ENCODE measurements at regions not wholly inside any gene's neighbourhood (a gene's known extent, or its start where the extent isn't known, plus 50 kb on each side); places are given as distances from the start of the nearest gene placed in this dataset.
"Not testable (repeated sequence)": the region's sequence is repeated elsewhere in the genome, so short reads cannot be mapped to it uniquely, and the experiment has no call there.

DNA sequence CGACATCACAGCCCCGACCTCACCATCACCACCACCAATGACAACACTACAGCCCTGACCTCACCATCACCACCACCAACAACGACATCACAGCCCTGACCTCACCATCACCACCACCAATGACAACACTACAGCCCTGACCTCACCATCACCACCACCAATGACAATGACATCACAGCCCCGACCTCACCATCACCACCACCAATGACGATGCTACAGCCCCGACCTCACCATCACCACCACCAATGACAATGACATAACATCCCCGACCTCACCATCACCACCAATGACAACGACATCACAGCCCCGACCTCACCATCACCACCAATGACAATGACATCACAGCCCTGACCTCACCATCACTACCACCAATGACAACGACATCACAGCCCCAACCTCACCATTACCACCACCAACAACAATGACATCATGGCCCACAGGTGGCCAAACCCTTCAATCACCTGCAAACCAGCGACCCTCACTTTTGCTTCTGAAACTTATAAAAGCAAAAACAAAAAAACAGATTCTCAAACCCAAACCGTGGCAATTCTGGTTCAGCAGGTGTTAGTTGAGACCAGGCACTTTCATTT, 70.7 kb upstream of the TMEM18 start:
- intact Hi-C loops (cut with DNase I; ENCODE audit: low total_unique reads), result no loop called here
- TF ChIP-seq, protein P1, sequence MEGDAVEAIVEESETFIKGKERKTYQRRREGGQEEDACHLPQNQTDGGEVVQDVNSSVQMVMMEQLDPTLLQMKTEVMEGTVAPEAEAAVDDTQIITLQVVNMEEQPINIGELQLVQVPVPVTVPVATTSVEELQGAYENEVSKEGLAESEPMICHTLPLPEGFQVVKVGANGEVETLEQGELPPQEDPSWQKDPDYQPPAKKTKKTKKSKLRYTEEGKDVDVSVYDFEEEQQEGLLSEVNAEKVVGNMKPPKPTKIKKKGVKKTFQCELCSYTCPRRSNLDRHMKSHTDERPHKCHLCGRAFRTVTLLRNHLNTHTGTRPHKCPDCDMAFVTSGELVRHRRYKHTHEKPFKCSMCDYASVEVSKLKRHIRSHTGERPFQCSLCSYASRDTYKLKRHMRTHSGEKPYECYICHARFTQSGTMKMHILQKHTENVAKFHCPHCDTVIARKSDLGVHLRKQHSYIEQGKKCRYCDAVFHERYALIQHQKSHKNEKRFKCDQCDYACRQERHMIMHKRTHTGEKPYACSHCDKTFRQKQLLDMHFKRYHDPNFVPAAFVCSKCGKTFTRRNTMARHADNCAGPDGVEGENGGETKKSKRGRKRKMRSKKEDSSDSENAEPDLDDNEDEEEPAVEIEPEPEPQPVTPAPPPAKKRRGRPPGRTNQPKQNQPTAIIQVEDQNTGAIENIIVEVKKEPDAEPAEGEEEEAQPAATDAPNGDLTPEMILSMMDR (IDR thresholded peaks at IDR 0.05), result no peak

DNA sequence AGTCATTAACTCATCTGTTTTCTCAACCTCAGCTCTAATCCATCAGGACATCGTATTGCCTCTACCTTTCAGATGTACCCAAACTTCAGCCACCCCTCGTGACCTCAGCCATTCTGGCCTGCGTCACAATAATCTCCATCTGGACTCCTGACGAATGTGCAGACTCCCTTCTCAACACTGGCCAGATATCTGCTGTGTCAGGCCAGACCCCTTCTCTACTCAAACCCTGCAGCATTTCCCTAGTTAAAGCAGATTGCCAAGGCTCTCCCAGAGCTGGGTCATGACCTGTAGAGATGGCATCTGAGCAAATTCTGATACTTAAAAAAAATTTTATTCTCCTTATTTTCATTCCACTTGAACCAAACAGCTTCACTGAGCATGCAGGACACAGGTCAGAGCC, 69.5 kb upstream of the TMEM18 start:
- Histone ChIP-seq H3K27me3 (no peaks in the 10 kb centered on the region), H3K36me3 (ENCODE audit: low read depth, missing control alignments) (no peaks in the 10 kb centered on the region), H3K4me3 (no peak overlapping the region), H3K9me3 (no peaks in the 10 kb centered on the region), H3K4me1 (no peaks in the 10 kb centered on the region), H3K27ac (no peak overlapping the region)
- 83 to 85% methylated on average over 4 of the region's 4 CpGs for WGBS, 2 donors
- TF ChIP-seq POLR2A (IDR thresholded peaks at IDR 0.05), result no peak
- TF ChIP-seq, protein P1 (IDR thresholded peaks at IDR 0.05), result no peak
- intact Hi-C loops (cut with DNase I; ENCODE audit: low total_unique reads), result no loop called here
- DNase-seq, result no peak

More for the DNA sequence above, 70.7 kb upstream of the TMEM18 start:
- no peaks in the 10 kb centered on the region for H3K4me1 ChIP-seq
- 78 to 95% methylated on average over 12 of the region's 12 CpGs for WGBS, 2 donors
- no peak overlapping the region for H3K27ac ChIP-seq
- no peaks in the 10 kb centered on the region for H3K27me3 ChIP-seq
- H3K36me3 ChIP-seq (ENCODE audit: low read depth, missing control alignments), result no peaks in the 10 kb centered on the region
- no peak for DNase-seq
- H3K4me3 ChIP-seq, result no peak overlapping the region
- no peaks in the 10 kb centered on the region for H3K9me3 ChIP-seq

DNA sequence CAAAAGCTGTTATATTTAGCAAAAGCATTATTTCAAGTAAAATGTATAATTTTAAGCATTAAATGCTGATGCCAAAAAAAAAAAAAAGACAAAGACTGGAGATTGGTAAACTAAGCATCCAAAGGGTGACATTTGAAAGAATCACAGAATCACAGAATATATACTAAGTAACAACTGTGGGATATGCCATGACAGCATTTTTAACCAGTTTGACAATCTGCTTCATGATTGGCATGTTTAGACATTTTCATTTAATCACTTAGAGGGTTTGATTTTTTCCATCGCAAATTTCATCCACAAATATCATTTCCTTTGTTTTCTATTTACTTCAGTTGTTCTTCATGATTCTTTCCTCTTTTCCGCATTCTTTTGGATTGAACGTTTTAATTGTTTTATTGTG, 66.9 kb upstream of the TMEM18 start:
- no peaks in the 10 kb centered on the region for H3K36me3 ChIP-seq (ENCODE audit: low read depth, missing control alignments)
- H3K27me3 ChIP-seq, result no peaks in the 10 kb centered on the region
- TF ChIP-seq POLR2A (IDR thresholded peaks at IDR 0.05), result no peak
- intact Hi-C loops (cut with DNase I; ENCODE audit: low total_unique reads), result no loop called here
- H3K27ac ChIP-seq, result no peak overlapping the region
- no peak for DNase-seq
- 69 to 92% methylated on average over 3 of the region's 3 CpGs for WGBS, 2 donors
- no peaks in the 10 kb centered on the region for H3K9me3 ChIP-seq
- no peak overlapping the region for H3K4me3 ChIP-seq
- H3K4me1 ChIP-seq, result peaks cover 6% of the 10 kb centered on the region

DNA sequence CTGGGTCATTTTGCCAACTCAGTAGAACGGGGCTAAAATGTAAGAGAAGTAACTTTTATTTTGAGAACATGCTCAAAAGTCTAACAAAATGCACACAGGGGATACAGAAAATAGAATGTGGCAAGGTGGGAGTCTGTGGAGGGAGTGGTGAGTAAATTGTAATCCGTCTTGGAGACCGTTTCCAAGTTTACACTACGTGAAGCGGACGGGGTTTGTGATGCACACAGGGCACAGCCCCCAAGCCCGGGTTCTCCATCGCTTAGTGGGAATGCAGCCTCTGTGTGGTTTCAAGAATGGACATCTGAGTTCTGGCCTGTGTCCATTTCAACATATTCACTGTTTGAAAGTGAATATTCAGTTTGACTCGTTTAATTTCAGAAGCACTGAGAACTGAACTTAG, 65.0 kb upstream of the TMEM18 start:
- DNase-seq, result no peak
- H3K36me3 ChIP-seq (ENCODE audit: low read depth, missing control alignments), result no peaks in the 10 kb centered on the region
- H3K27me3 ChIP-seq, result no peaks in the 10 kb centered on the region
- WGBS, 2 donors, result 67 to 72% methylated on average over 9 of the region's 9 CpGs
- no peaks in the 10 kb centered on the region for H3K9me3 ChIP-seq
- intact Hi-C loops (cut with DNase I; ENCODE audit: low total_unique reads), result no loop called here
- TF ChIP-seq POLR2A (IDR thresholded peaks at IDR 0.05), result no peak
- TF ChIP-seq, protein P1 (IDR thresholded peaks at IDR 0.05), result no peak
- no peak overlapping the region for H3K4me3 ChIP-seq
- peaks cover 6% of the 10 kb centered on the region for H3K4me1 ChIP-seq
- H3K27ac ChIP-seq, result no peak overlapping the region

DNA sequence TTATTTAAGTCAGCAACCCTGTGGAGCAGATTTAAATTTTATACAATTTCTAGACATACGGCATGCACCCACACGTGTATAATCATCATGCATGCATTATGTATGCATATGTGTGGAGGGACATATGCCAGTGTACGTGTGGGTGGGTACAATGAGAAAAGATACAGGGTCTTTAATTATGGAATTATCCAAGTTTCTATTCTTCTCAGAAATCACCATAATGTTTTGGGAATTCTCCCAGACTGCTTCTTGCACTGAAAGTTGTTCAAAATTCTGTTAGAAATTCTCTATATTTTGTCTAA, 63.9 kb upstream of the TMEM18 start:
- Histone ChIP-seq H3K9me3 (no peaks in the 10 kb centered on the region), H3K4me1 (peaks cover 6% of the 10 kb centered on the region), H3K36me3 (ENCODE audit: low read depth, missing control alignments) (no peaks in the 10 kb centered on the region), H3K27ac (no peak overlapping the region), H3K27me3 (no peaks in the 10 kb centered on the region), H3K4me3 (peak overlapping the region; percentile 43 to 63)
- TF ChIP-seq, protein P1 (IDR thresholded peaks at IDR 0.05), result no peak
- TF ChIP-seq POLR2A (IDR thresholded peaks at IDR 0.05), result no peak
- 19 to 28% methylated on average over 3 of the region's 3 CpGs for WGBS, 2 donors
- intact Hi-C loops (cut with DNase I; ENCODE audit: low total_unique reads), result no loop called here
- DNase-seq, result no peak

DNA sequence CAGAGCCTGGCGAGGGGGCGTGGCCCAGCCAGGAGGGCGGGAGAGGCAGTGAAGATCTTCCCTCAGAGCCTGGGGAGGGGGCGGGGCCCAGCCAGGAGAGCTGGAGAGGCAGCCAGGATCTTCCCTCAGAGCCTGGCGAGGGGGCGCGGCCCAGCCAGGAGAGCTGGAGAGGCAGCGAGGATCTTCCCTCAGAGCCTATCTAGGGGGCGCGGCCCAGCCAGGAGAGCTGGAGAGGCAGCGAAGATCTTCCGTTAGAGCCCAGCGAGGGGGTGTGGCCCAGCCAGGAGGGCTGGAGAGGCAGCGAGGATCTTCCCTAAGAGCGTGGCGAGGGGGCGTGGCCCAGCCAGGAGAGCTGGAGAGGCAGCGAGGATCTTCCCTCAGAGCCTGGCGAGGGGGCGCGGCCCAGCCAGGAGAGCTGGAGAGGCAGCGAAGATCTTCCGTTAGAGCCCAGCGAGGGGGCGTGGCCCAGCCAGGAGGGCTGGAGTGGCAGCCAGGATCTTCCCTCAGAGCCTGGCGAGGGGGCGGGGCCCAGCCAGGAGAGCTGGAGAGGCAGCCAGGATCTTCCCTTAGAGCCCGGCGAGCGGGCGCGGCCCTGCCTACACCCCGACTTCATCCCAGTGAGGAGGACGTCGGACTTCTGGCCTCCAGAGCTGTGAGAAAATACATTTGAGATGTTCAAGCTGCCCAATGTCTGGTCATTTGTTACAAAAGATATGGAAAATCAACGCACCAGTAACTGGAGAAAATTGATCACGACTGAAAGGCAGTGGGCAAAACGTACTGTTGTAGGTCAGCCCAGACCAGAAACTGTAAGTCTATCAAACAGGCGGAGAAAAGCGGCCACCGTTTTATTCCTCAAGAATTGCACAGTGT, 63.4 kb upstream of the TMEM18 start:
- H3K27me3 ChIP-seq; H3K4me1 ChIP-seq; H3K9me3 ChIP-seq; H3K36me3 ChIP-seq (ENCODE audit: low read depth, missing control alignments); intact Hi-C loops (cut with DNase I; ENCODE audit: low total_unique reads): not testable (repeated sequence)
- Histone ChIP-seq H3K4me3 (peak overlapping the region; percentile 43 to 63), H3K27ac (peak overlapping the region; percentile 67 to 83)
- WGBS, 2 donors, result 1 to 2% methylated on average over 33 to 40 of the region's 41 CpGs
- peak; percentile 91 for DNase-seq

DNA sequence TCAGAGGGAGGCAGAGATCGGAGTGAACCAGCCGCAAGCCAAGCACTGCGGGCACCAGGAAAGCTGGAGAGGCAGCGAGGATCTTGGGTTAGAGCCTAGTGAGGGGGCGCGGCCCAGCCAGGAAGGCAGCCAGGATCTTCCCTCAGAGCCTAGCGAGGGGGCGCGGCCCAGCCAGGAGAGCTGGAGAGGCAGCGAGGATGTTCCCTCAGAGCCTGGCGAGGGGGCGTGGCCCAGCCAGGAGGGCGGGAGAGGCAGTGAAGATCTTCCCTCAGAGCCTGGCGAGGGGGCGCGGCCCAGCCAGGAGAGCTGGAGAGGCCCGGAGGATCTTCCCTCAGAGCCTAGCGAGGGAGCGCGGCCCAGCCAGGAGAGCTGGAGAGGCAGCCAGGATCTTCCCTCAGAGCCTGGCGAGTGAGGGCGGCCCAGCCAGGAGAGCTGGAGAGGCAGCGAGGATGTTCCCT, 62.7 kb upstream of the TMEM18 start:
- H3K4me1 ChIP-seq; H3K36me3 ChIP-seq (ENCODE audit: low read depth, missing control alignments); H3K9me3 ChIP-seq; intact Hi-C loops (cut with DNase I; ENCODE audit: low total_unique reads); H3K27me3 ChIP-seq: not testable (repeated sequence)
- peak; percentile 58 for DNase-seq
- peak overlapping the region; percentile 67 to 83 for H3K27ac ChIP-seq
- H3K4me3 ChIP-seq, result peak overlapping the region; percentile 43 to 63
- WGBS, 2 donors, result 3 to 5% methylated on average over 18 to 23 of the region's 23 CpGs
